Brain microvascular endothelial cell (primary cell): ENCODE measurements at regions not wholly inside any gene's neighbourhood (a gene's known extent, or its start where the extent isn't known, plus 50 kb on each side); places are given as distances from the start of the nearest gene placed in this dataset.

ENCODE experiments used
- DNase-seq: peaks from one replicate; pipeline ENCODE4 v3.0.0-alpha.2; 2020
- H3K27ac ChIP-seq: fragments of 250-450 bp; sonication (Bioruptor Pico); 2 replicates; pipeline ENCODE4 v1.5.1; 2020; ENCODE audit warnings: mild to moderate bottlenecking, moderate library complexity
- H3K27me3 ChIP-seq: fragments of 250-450 bp; sonication (Bioruptor Pico); replicated peaks from 2 replicates; pipeline ENCODE4 v1.5.1; 2020; ENCODE audit warnings: mild to moderate bottlenecking
- H3K36me3 ChIP-seq: fragments of 250-450 bp; sonication (Bioruptor Pico); replicated peaks from 2 replicates; pipeline ENCODE4 v1.5.1; 2020; ENCODE audit warnings: mild to moderate bottlenecking
- H3K4me3 ChIP-seq: 2 replicates; pipeline ENCODE4 v1.5.1; 2011; ENCODE audit warnings: low read depth, mild to moderate bottlenecking, control low read depth, low read length, moderate library complexity
- CTCF ChIP-seq: IDR thresholded peaks from 2 replicates; pipeline ENCODE4 v1.5.1; 2011; ENCODE audit warnings: low read depth, mild to moderate bottlenecking, moderate library complexity, low read length, control low read depth, inconsistent platforms; ENCODE audit errors: missing control alignments
- in situ Hi-C: cut with HindIII; loops from 2 replicates; pipeline ENCODE4 v1.10.0; 2017; ENCODE audit warnings: low sequenced_read_pairs, low pct_ligation_motif_present

GRCh38 chr18:78396756-78397155 is 582.9 kb upstream of the SALL3 start:
- Histone ChIP-seq H3K27ac (no peak overlapping the region), H3K4me3 (no peak overlapping the region), H3K36me3 (no peaks in the 10 kb centered on the region), H3K27me3 (no peaks in the 10 kb centered on the region)
- DNase-seq = no peak
- no peak for TF ChIP-seq CTCF
- in situ Hi-C loops = no loop called here

DNA sequence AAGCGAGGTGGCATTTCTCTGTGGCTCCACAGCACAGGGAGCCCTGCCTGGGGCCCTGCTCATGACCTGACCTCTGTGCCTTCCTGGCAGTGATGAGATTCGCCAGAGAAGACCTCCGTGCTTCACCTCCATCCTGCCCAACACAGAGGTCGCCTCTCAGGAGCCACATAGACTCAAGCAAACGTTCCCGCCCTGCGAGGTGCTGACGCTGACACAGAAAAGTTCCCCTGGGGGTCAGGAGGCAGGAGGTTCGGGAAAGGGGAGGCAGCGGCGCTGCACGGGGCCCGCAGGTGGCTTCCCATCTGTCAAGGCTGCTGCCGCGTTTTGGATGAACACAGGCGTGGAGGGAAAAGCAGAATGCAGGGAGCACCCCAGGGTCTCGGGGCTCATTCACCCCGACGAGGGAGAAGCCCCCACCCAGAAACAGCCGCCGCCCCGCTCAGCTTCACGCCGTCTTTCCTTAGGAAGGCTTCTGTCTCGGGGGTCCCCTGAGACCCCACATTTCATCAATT is 579.6 kb upstream of the SALL3 start:
- in situ Hi-C loops = no loop called here
- no peak overlapping the region for H3K27ac ChIP-seq
- no peak for TF ChIP-seq CTCF
- H3K27me3 ChIP-seq = no peaks in the 10 kb centered on the region
- DNase-seq = no peak
- no peak overlapping the region for H3K4me3 ChIP-seq
- no peaks in the 10 kb centered on the region for H3K36me3 ChIP-seq

DNA sequence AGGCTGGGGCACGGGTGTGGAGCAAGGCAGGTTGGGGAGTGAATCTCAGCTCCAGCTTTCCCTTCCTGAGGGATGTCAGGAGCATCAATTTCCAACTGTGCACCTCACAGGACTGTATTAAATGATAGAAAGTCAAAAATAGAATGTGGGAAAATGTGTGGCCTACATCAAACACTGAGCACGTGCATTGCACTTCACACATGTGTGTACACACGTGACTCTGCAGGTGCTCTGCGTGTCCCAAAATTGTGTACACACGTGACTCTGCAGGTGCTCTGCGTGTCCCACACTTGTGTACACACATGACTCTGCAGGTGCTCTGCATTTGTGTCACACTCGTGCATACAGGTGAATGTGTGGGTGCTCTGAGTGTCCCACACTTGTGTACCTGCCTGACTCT is 577.2 kb upstream of the SALL3 start:
- DNase-seq = no peak
- Histone ChIP-seq H3K4me3 (no peak overlapping the region), H3K27ac (no peak overlapping the region), H3K27me3 (no peaks in the 10 kb centered on the region), H3K36me3 (no peaks in the 10 kb centered on the region)
- in situ Hi-C loops = no loop called here
- TF ChIP-seq CTCF = no peak

GRCh38 chr18:78402966-78403365 is 576.7 kb upstream of the SALL3 start:
- Histone ChIP-seq H3K36me3 (no peaks in the 10 kb centered on the region), H3K27ac (no peak overlapping the region), H3K4me3 (no peak overlapping the region), H3K27me3 (no peaks in the 10 kb centered on the region)
- in situ Hi-C loops = no loop called here
- no peak for DNase-seq
- no peak for TF ChIP-seq CTCF

- TF ChIP-seq CTCF = no peak
- H3K27me3 ChIP-seq = no peaks in the 10 kb centered on the region
- DNase-seq = no peak
- H3K27ac ChIP-seq = no peak overlapping the region
- H3K36me3 ChIP-seq = no peaks in the 10 kb centered on the region
- in situ Hi-C loops = no loop called here
- H3K4me3 ChIP-seq = no peak overlapping the region
Observed at GRCh38 chr18:78403371-78403770, 576.2 kb upstream of the SALL3 start.

GRCh38 chr18:78405763-78406162 is 573.9 kb upstream of the SALL3 start:
- no peak overlapping the region for H3K27ac ChIP-seq
- no peak overlapping the region for H3K4me3 ChIP-seq
- H3K27me3 ChIP-seq = no peaks in the 10 kb centered on the region
- DNase-seq = no peak
- in situ Hi-C loops = no loop called here
- TF ChIP-seq CTCF = no peak
- H3K36me3 ChIP-seq = no peaks in the 10 kb centered on the region
